ENCODE measurements at regions not wholly inside any gene's neighbourhood (a gene's known extent, or its start where the extent isn't known, plus 50 kb on each side); places are given as distances from the start of the nearest gene placed in this dataset.

GRCh38 chr20:10794765-10795164 lies 121.0 kb upstream of the JAG1 start:
- H3K4me3 Mint-ChIP-seq, result no peak overlapping the region
- TF ChIP-seq CTCF (conservative IDR thresholded peaks at IDR 0.05), result no peak
- peaks cover 3% of the 10 kb centered on the region for H3K9me3 Mint-ChIP-seq
- DNase-seq (ENCODE audit: low read depth, low spot score), result no peak
- H3K4me1 Mint-ChIP-seq, result peaks cover 11% of the 10 kb centered on the region
- no peaks in the 10 kb centered on the region for H3K36me3 Mint-ChIP-seq (ENCODE audit: low read depth)
- H3K27ac Mint-ChIP-seq (ENCODE audit: unreplicated experiment), result no peak overlapping the region
- H3K27me3 Mint-ChIP-seq (ENCODE audit: low read depth), result no peaks in the 10 kb centered on the region

GRCh38 chr20:10795286-10796026 lies 121.7 kb upstream of the JAG1 start:
- Mint-ChIP-seq H3K9me3 (peaks cover 3% of the 10 kb centered on the region), H3K36me3 (ENCODE audit: low read depth) (no peaks in the 10 kb centered on the region), H3K27ac (ENCODE audit: unreplicated experiment) (no peak overlapping the region), H3K27me3 (ENCODE audit: low read depth) (no peaks in the 10 kb centered on the region), H3K4me1 (peaks cover 11% of the 10 kb centered on the region), H3K4me3 (no peak overlapping the region)
- no peak for DNase-seq (ENCODE audit: low read depth, low spot score)
- no peak for TF ChIP-seq CTCF (conservative IDR thresholded peaks at IDR 0.05)

- Mint-ChIP-seq H3K9me3 (peaks cover 6% of the 10 kb centered on the region), H3K27me3 (ENCODE audit: low read depth) (no peaks in the 10 kb centered on the region), H3K36me3 (ENCODE audit: low read depth) (no peaks in the 10 kb centered on the region), H3K4me1 (peaks cover 10% of the 10 kb centered on the region), H3K27ac (ENCODE audit: unreplicated experiment) (no peak overlapping the region), H3K4me3 (no peak overlapping the region)
- DNase-seq (ENCODE audit: low read depth, low spot score), result no peak
- no peak for TF ChIP-seq CTCF (conservative IDR thresholded peaks at IDR 0.05)
Observed at GRCh38 chr20:10798811-10799210, 125.0 kb upstream of the JAG1 start.

- Mint-ChIP-seq H3K4me1 (peaks cover 1% of the 10 kb centered on the region), H3K4me3 (no peak overlapping the region), H3K9me3 (peaks cover 6% of the 10 kb centered on the region), H3K27ac (ENCODE audit: unreplicated experiment) (no peak overlapping the region), H3K27me3 (ENCODE audit: low read depth) (no peaks in the 10 kb centered on the region), H3K36me3 (ENCODE audit: low read depth) (no peaks in the 10 kb centered on the region)
- no peak for DNase-seq (ENCODE audit: low read depth, low spot score)
- no peak for TF ChIP-seq CTCF (conservative IDR thresholded peaks at IDR 0.05)
Observed at GRCh38 chr20:10799735-10800134, 125.9 kb upstream of the JAG1 start.

GRCh38 chr20:10800288-10800687 lies 126.5 kb upstream of the JAG1 start:
- H3K27me3 Mint-ChIP-seq (ENCODE audit: low read depth), result no peaks in the 10 kb centered on the region
- DNase-seq (ENCODE audit: low read depth, low spot score), result no peak
- no peaks in the 10 kb centered on the region for H3K36me3 Mint-ChIP-seq (ENCODE audit: low read depth)
- no peaks in the 10 kb centered on the region for H3K4me1 Mint-ChIP-seq
- peaks cover 6% of the 10 kb centered on the region for H3K9me3 Mint-ChIP-seq
- H3K4me3 Mint-ChIP-seq, result no peak overlapping the region
- no peak overlapping the region for H3K27ac Mint-ChIP-seq (ENCODE audit: unreplicated experiment)
- no peak for TF ChIP-seq CTCF (conservative IDR thresholded peaks at IDR 0.05)

Measured in neural crest cell (in vitro differentiated cells).